AG08395 (cell line): ENCODE measurements at regions not wholly inside any gene's neighbourhood (a gene's known extent, or its start where the extent isn't known, plus 50 kb on each side); places are given as distances from the start of the nearest gene placed in this dataset.
A peak's percentile ranks its signal among the peaks of the same experiment; 100 is the strongest.
"Not testable (repeated sequence)": the region's sequence is repeated elsewhere in the genome, so short reads cannot be mapped to it uniquely, and the experiment has no call there.

ENCODE experiments used
- DNase-seq: peaks from one replicate; pipeline ENCODE4 v3.0.0; 2012; ENCODE audit warnings: mixed read lengths, low spot score

GRCh38 chr4:26175006-26175786 is 145.6 kb upstream of the RBPJ start:
- DNase-seq: no peak

GRCh38 chr4:26175905-26176470 is 144.8 kb upstream of the RBPJ start:
- no peak for DNase-seq

- peak; percentile 51 for DNase-seq
Observed at GRCh38 chr4:26176598-26177149, 144.1 kb upstream of the RBPJ start.

- DNase-seq: no peak
Observed at GRCh38 chr4:26178854-26179253, 142.0 kb upstream of the RBPJ start.

- no peak for DNase-seq
Observed at GRCh38 chr4:26179316-26179760, 141.5 kb upstream of the RBPJ start.

GRCh38 chr4:26181616-26182015 is 139.2 kb upstream of the RBPJ start:
- no peak for DNase-seq

- no peak for DNase-seq
Observed at GRCh38 chr4:26183017-26183416, 137.8 kb upstream of the RBPJ start.

- no peak for DNase-seq
Observed at GRCh38 chr4:26185436-26185835, 135.4 kb upstream of the RBPJ start.

GRCh38 chr4:26191353-26191752 is 129.5 kb upstream of the RBPJ start:
- DNase-seq: no peak

GRCh38 chr4:26192899-26193869 is 127.6 kb upstream of the RBPJ start:
- DNase-seq: no peak

- DNase-seq: no peak
Observed at GRCh38 chr4:26194764-26195163, 126.0 kb upstream of the RBPJ start.

- no peak for DNase-seq
Observed at GRCh38 chr4:26196567-26196966, 124.2 kb upstream of the RBPJ start.

- DNase-seq: peak; percentile 85
Observed at GRCh38 chr4:26197018-26197779, 123.6 kb upstream of the RBPJ start.

GRCh38 chr4:26198931-26199330 is 121.9 kb upstream of the RBPJ start:
- not testable (repeated sequence) for DNase-seq

- DNase-seq: no peak
Observed at GRCh38 chr4:26199596-26199995, 121.2 kb upstream of the RBPJ start.

- DNase-seq: peak; percentile 76
Observed at GRCh38 chr4:26201120-26201519, 119.7 kb upstream of the RBPJ start.

- no peak for DNase-seq
Observed at GRCh38 chr4:26204249-26204825, 116.5 kb upstream of the RBPJ start.

- DNase-seq: no peak
Observed at GRCh38 chr4:26204911-26205370, 115.9 kb upstream of the RBPJ start.

- DNase-seq: peak; percentile 60
Observed at GRCh38 chr4:26206339-26206738, 114.5 kb upstream of the RBPJ start.

GRCh38 chr4:26206999-26207398 is 113.8 kb upstream of the RBPJ start:
- DNase-seq: no peak

GRCh38 chr4:26207631-26208030 is 113.2 kb upstream of the RBPJ start:
- no peak for DNase-seq
